ENCODE measurements at regions not wholly inside any gene's neighbourhood (a gene's known extent, or its start where the extent isn't known, plus 50 kb on each side); places are given as distances from the start of the nearest gene placed in this dataset.

GRCh38 chr12:11457996-11458645 lies 62.8 kb upstream of the PRB2 start:
- dilution Hi-C loops (cut with MboI; ENCODE audit: extremely low pct_ligation_motif_present, low sequenced_read_pairs) (no loop called here), intact Hi-C loops (cut with micrococcal nuclease) (no loop called here)
- Histone ChIP-seq H3K4me2 (ENCODE audit: insufficient read depth, low read length) (no peak overlapping the region), H3K4me1 (ENCODE audit: control insufficient read depth, extremely low read depth, insufficient read depth, low read length) (no peaks in the 10 kb centered on the region), H3K9me1 (replicated peaks; ENCODE audit: control insufficient read depth, extremely low read depth, insufficient read depth, low read length) (no peaks in the 10 kb centered on the region), H3K79me2 (ENCODE audit: control insufficient read depth, insufficient read depth, low read length) (no peaks in the 10 kb centered on the region), H3K9me3 (replicated peaks; ENCODE audit: control insufficient read depth, insufficient read depth, low read length) (no peaks in the 10 kb centered on the region), H3K9ac (replicated peaks; ENCODE audit: extremely low read depth, insufficient read depth, low read length) (no peak overlapping the region), H3K36me3 (ENCODE audit: control insufficient read depth in 2 of 2, extremely low read depth in 1 of 2, insufficient read depth in 2 of 2, low read length in 2 of 2) (no peaks in the 10 kb centered on the region), H2AFZ (ENCODE audit: low read depth, low read length) (no peak overlapping the region), H3K4me3 (replicated peaks in 1 of 3; ENCODE audit: insufficient read depth in 1 of 3, low read depth in 1 of 3, low read length in 3 of 3) (no peak overlapping the region), H4K20me1 (replicated peaks; ENCODE audit: control insufficient read depth, extremely low read depth, insufficient read depth, low read length) (no peaks in the 10 kb centered on the region), H3K27ac (ENCODE audit: insufficient read depth, low read depth, low read length) (no peak overlapping the region), H3K27me3 (ENCODE audit: control insufficient read depth in 2 of 2, insufficient read depth in 2 of 2, low read length in 2 of 2) (peaks cover 5 to 6% of the 10 kb centered on the region in 2 experiments)
- ChIA-PET CTCF (no interaction called here), POLR2A (no interaction called here)
- FAIRE-seq (no peak), DNase-seq (ENCODE audit: low read depth, low spot score) (no peak)
- no TSS peak for BruUV-seq (replicated peaks)
- TF ChIP-seq MYC (IDR thresholded peaks at IDR 0.05; ENCODE audit: low read depth, low read length) (no peak), EZH2 (IDR thresholded peaks at IDR 0.05; ENCODE audit: borderline replicate concordance, low read depth, low read length, severe bottlenecking) (no peak), JUN (IDR thresholded peaks at IDR 0.05; ENCODE audit: borderline replicate concordance, insufficient read depth, insufficient read length, low read depth) (no peak)
- TF ChIP-seq, protein P1, sequence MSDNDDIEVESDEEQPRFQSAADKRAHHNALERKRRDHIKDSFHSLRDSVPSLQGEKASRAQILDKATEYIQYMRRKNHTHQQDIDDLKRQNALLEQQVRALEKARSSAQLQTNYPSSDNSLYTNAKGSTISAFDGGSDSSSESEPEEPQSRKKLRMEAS (IDR thresholded peaks at IDR 0.05; ENCODE audit: insufficient read depth, insufficient read length): no peak

DNA sequence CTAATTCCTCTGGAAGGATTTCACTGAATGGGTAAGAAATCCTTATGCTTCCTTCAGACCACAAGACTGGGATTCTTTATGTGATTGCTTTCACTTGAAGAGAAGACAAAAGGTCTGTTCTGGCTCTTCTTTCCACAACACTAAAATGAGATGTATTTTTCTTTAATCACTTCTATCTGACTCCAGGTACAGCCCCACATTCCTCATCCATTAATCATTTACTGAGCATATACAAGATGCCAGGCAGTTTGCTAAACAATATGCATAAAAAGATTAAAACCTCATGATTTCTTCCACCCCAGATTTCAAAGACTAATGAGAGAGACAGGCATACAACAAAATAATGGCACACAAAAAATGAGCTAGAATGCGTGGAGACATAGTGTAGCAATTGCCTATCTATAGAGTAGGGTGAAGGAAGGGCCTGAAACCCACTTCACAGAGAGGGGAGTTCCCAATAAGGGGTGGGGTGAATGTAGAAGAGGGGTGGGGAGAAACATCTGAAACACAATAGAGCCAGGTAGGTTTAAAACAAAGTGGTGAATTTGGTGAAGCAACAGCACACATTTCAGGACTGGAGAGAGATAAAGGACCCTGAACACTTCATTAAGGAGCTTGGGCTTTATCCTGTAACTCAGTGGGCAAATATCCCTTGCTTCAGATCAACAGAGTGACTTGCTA lies 65.1 kb upstream of the PRB2 start:
- no peak for DNase-seq (ENCODE audit: low read depth, low spot score)
- Histone ChIP-seq H3K4me3 (replicated peaks in 1 of 3; ENCODE audit: insufficient read depth in 1 of 3, low read depth in 1 of 3, low read length in 3 of 3) (no peak overlapping the region), H3K9me1 (replicated peaks; ENCODE audit: control insufficient read depth, extremely low read depth, insufficient read depth, low read length) (no peaks in the 10 kb centered on the region), H3K27me3 (ENCODE audit: control insufficient read depth in 2 of 2, insufficient read depth in 2 of 2, low read length in 2 of 2) (peaks cover 0 to 2% of the 10 kb centered on the region in 2 experiments), H3K4me2 (ENCODE audit: insufficient read depth, low read length) (no peak overlapping the region), H3K36me3 (ENCODE audit: control insufficient read depth in 2 of 2, extremely low read depth in 1 of 2, insufficient read depth in 2 of 2, low read length in 2 of 2) (no peaks in the 10 kb centered on the region), H3K4me1 (ENCODE audit: control insufficient read depth, extremely low read depth, insufficient read depth, low read length) (no peaks in the 10 kb centered on the region), H3K9me3 (replicated peaks; ENCODE audit: control insufficient read depth, insufficient read depth, low read length) (no peaks in the 10 kb centered on the region), H2AFZ (ENCODE audit: low read depth, low read length) (no peak overlapping the region), H3K79me2 (ENCODE audit: control insufficient read depth, insufficient read depth, low read length) (no peaks in the 10 kb centered on the region), H3K9ac (replicated peaks; ENCODE audit: extremely low read depth, insufficient read depth, low read length) (no peak overlapping the region), H4K20me1 (replicated peaks; ENCODE audit: control insufficient read depth, extremely low read depth, insufficient read depth, low read length) (no peaks in the 10 kb centered on the region), H3K27ac (ENCODE audit: insufficient read depth, low read depth, low read length) (no peak overlapping the region)
- TF ChIP-seq, protein P1 (IDR thresholded peaks at IDR 0.05; ENCODE audit: insufficient read depth, insufficient read length): no peak
- TF ChIP-seq POLR2AphosphoS5 (IDR thresholded peaks at IDR 0.05; ENCODE audit: insufficient read depth, low read depth, low read length): no peak
- TF ChIP-seq EZH2 (IDR thresholded peaks at IDR 0.05; ENCODE audit: borderline replicate concordance, low read depth, low read length, severe bottlenecking): no peak
- TF ChIP-seq, protein P2, sequence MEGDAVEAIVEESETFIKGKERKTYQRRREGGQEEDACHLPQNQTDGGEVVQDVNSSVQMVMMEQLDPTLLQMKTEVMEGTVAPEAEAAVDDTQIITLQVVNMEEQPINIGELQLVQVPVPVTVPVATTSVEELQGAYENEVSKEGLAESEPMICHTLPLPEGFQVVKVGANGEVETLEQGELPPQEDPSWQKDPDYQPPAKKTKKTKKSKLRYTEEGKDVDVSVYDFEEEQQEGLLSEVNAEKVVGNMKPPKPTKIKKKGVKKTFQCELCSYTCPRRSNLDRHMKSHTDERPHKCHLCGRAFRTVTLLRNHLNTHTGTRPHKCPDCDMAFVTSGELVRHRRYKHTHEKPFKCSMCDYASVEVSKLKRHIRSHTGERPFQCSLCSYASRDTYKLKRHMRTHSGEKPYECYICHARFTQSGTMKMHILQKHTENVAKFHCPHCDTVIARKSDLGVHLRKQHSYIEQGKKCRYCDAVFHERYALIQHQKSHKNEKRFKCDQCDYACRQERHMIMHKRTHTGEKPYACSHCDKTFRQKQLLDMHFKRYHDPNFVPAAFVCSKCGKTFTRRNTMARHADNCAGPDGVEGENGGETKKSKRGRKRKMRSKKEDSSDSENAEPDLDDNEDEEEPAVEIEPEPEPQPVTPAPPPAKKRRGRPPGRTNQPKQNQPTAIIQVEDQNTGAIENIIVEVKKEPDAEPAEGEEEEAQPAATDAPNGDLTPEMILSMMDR (IDR thresholded peaks at IDR 0.05; ENCODE audit: extremely low read depth in 1 of 2, insufficient read depth in 1 of 2, low read depth in 1 of 2, low read length in 2 of 2): no peak
- no peak for TF ChIP-seq GATA2 (IDR thresholded peaks at IDR 0.05; ENCODE audit: insufficient read depth, insufficient read length, low read depth, low read length)
- no peak for TF ChIP-seq JUN (IDR thresholded peaks at IDR 0.05; ENCODE audit: borderline replicate concordance, insufficient read depth, insufficient read length, low read depth)
- no peak for TF ChIP-seq POLR2A (IDR thresholded peaks at IDR 0.05; ENCODE audit: low read depth, low read length)
- TF ChIP-seq FOS (IDR thresholded peaks at IDR 0.05; ENCODE audit: borderline replicate concordance, insufficient read depth, low read length): no peak
- no peak for TF ChIP-seq MYC (IDR thresholded peaks at IDR 0.05; ENCODE audit: low read depth, low read length)
- dilution Hi-C loops (cut with MboI; ENCODE audit: extremely low pct_ligation_motif_present, low sequenced_read_pairs) (no loop called here), intact Hi-C loops (cut with micrococcal nuclease) (no loop called here)
- no TSS peak for BruUV-seq (replicated peaks)
- ChIA-PET CTCF (no interaction called here), POLR2A (no interaction called here)
- FAIRE-seq: no peak

All from endothelial cell of umbilical vein (primary cell).